Esophagus squamous epithelium (tissue), 5 donors: ENCODE measurements at regions not wholly inside any gene's neighbourhood (a gene's known extent, or its start where the extent isn't known, plus 50 kb on each side); places are given as distances from the start of the nearest gene placed in this dataset.

Source experiments
- DNase-seq: peaks from one replicate; lab custom pipeline; 2025; lab: John Stamatoyannopoulos, UW
- H3K27ac ChIP-seq, 4 donors: fragments of 200-600 bp; sonication (generic); one replicate each; pipeline ENCODE4 v1.5.1; 2016 to 2019; ENCODE audit warnings: mild to moderate bottlenecking in 1 of 4
- H3K27me3 ChIP-seq, 4 donors: fragments of 200-600 bp; sonication (generic); 1 replicate in 3 of 4; 2 replicates in 1 of 4; pipeline versions ENCODE4 v1.5.1 to v1.6.0; 2017 to 2021; ENCODE audit warnings: antibody characterized with exemption in 1 of 4
- H3K36me3 ChIP-seq, 3 donors: fragments of 200-600 bp; sonication (generic); one replicate each; pipeline ENCODE4 v1.5.1; 2016 to 2019
- H3K4me1 ChIP-seq, 3 donors: fragments of 200-600 bp; sonication (generic); one replicate each; pipeline ENCODE4 v1.5.1; 2017 to 2019
- H3K4me3 ChIP-seq, 4 donors: fragments of 200-600 bp; sonication (generic); 1 replicate in 3 of 4; 2 replicates in 1 of 4; pipeline ENCODE4 v1.5.1; 2016 to 2019; ENCODE audit warnings: mild to moderate bottlenecking in 2 of 4, moderate library complexity in 1 of 4
- H3K9me3 ChIP-seq, 3 donors: fragments of 200-600 bp; sonication (generic); one replicate each; pipeline ENCODE4 v1.5.1; 2016 to 2019
- CTCF ChIP-seq, 6 experiments: fragments of 450-650 bp in 4 of 6; fragments of 200-600 bp in 2 of 6; sonication (generic) in 2 of 6; IDR thresholded peaks; one replicate each; pipeline ENCODE4 v1.5.1; 2016 to 2019; ENCODE audit warnings: antibody characterized with exemption in 6 of 6, mild to moderate bottlenecking in 4 of 6, moderate library complexity in 4 of 6
- POLR2A ChIP-seq, 4 donors: fragments of 450-650 bp; IDR thresholded peaks; one replicate each; pipeline ENCODE4 v1.6.1; 2017; ENCODE audit warnings: antibody characterized with exemption in 4 of 4, mild to moderate bottlenecking in 4 of 4, moderate library complexity in 3 of 4
- WGBS, 2 donors: methylation state at CpG; one replicate each; pipeline ENCODE4 v1.1.5; 2018; 5-methylcytosine and 5-hydroxymethylcytosine counted together
- intact Hi-C: fragments of 100-400 bp; cut with DNase I; formaldehyde crosslinking; loops from one replicate; pipeline ENCODE4 v1.15.0; 2022
- donor health status: DM: yes; HTN: yes; CAD: no.

- no peaks in the 10 kb centered on the region for H3K4me1 ChIP-seq
- H3K4me3 ChIP-seq, result no peak overlapping the region
- H3K36me3 ChIP-seq, result no peaks in the 10 kb centered on the region
- no peak for TF ChIP-seq CTCF (IDR thresholded peaks at IDR 0.05)
- TF ChIP-seq POLR2A (IDR thresholded peaks at IDR 0.05), result no peak
- 67 to 79% methylated on average over 2 of the region's 2 CpGs for whole genome bisulfite sequencing, 2 donors
- no peak for DNase-seq
- H3K9me3 ChIP-seq, result no peaks in the 10 kb centered on the region
- intact Hi-C loops, result no loop called here
- peaks cover 0 to 22% (median 0%) of the 10 kb centered on the region in 4 donors for H3K27me3 ChIP-seq
- no peak overlapping the region for H3K27ac ChIP-seq
Observed at GRCh38 chr17:65441053-65441605, 120.3 kb downstream of the AXIN2 start.

DNA sequence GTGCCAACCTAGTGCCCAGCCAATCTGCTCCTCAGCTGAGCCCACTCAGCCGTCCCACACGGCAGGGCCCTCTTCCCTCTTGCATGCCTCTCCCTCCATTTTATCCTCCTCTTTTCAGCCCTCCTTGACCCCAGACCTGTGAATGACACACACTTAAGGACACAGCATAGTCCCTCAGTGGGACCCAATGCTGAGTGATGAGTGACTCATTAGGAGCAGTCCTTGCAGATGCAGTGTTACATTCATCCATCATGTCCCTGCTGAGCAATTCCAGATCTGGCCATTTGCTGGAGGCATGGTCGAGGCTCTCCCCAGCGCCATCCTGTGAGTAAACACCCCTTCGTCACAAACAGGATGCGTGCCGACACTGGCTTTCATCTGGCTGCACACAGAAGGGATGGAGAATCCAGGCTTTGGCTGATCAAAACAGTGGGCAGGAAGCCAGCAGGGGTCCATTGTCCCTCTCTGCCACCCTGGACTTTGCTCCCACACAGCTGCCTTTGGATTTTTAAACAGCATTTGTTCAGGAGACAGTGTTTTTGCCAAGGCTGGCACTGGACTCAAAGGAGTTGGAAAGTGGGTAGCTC is 122.6 kb downstream of the AXIN2 start:
- no peak overlapping the region for H3K27ac ChIP-seq
- 52 to 59% methylated on average over 5 to 6 of the region's 7 CpGs for WGBS, 2 donors
- TF ChIP-seq CTCF (IDR thresholded peaks at IDR 0.05) (no peak), POLR2A (IDR thresholded peaks at IDR 0.05) (no peak)

DNA sequence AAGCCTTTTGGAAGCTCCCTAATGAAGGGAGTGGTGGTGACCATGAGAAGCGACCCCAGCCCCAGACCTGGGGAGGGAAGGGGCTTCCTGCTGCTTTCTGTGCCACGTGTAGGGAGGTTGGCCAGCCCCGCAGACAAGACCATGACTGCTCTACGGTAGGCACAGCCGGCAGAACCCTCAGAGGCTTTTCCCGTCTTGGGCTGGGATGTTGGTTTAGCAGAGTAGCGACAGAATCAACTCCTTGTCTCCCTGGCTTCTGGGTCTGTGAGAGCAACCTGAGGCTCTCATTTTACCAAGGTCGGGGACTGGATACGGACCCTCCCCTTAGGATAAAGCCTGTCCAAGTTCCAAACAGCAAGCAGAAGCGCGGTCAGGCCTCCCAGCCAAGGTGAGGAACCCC is 123.3 kb downstream of the AXIN2 start:
- Histone ChIP-seq H3K4me3 (no peak overlapping the region), H3K4me1 (no peaks in the 10 kb centered on the region), H3K27me3 (peaks cover 0 to 27% (median 0%) of the 10 kb centered on the region in 4 donors), H3K27ac (no peak overlapping the region), H3K9me3 (peaks cover 0 to 2% (median 0%) of the 10 kb centered on the region in 3 donors), H3K36me3 (no peaks in the 10 kb centered on the region)
- intact Hi-C loops, result no loop called here
- WGBS, 2 donors, result 31 to 68% methylated on average over 3 to 11 of the region's 11 CpGs
- TF ChIP-seq POLR2A (IDR thresholded peaks at IDR 0.05), result no peak
- TF ChIP-seq CTCF (IDR thresholded peaks at IDR 0.05), result no peak
- DNase-seq, result no peak

More for the DNA sequence above, 122.6 kb downstream of the AXIN2 start:
- H3K4me1 ChIP-seq, result no peaks in the 10 kb centered on the region
- H3K27me3 ChIP-seq, result peaks cover 0 to 27% (median 0%) of the 10 kb centered on the region in 4 donors
- H3K9me3 ChIP-seq, result no peaks in the 10 kb centered on the region
- H3K4me3 ChIP-seq, result no peak overlapping the region
- intact Hi-C loops, result no loop called here
- H3K36me3 ChIP-seq, result no peaks in the 10 kb centered on the region
- DNase-seq, result no peak

GRCh38 chr17:65436871-65437270 is 124.6 kb downstream of the AXIN2 start:
- peaks cover 0 to 27% (median 0%) of the 10 kb centered on the region in 4 donors for H3K27me3 ChIP-seq
- H3K27ac ChIP-seq, result no peak overlapping the region
- no peak overlapping the region for H3K4me3 ChIP-seq
- TF ChIP-seq CTCF (IDR thresholded peaks at IDR 0.05), result no peak
- TF ChIP-seq POLR2A (IDR thresholded peaks at IDR 0.05), result no peak
- no peaks in the 10 kb centered on the region for H3K36me3 ChIP-seq
- peaks cover 0 to 8% (median 0%) of the 10 kb centered on the region in 3 donors for H3K9me3 ChIP-seq
- intact Hi-C loops, result no loop called here
- WGBS, 2 donors, result 69% methylated on average over 9 to 10 of the region's 10 CpGs
- no peak for DNase-seq
- H3K4me1 ChIP-seq, result no peaks in the 10 kb centered on the region

DNA sequence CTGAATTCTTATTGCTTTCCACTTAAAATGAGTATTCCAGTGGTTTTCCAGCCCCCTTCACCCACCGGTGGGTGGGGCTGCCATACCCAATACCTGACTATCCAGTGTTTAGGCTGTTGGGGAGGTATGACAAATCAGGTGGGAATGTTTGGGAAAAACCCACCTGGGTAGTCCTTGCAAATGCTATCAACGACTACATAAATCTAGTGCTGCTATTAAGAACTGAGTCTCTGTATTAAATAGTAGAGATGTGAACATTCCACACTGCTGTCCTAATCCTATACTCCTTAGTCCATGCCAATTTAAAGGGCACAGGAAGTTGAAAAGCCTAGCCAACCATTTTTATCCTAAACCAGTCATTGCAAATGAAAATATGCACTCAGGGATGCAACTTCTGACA is 126.6 kb downstream of the AXIN2 start:
- Histone ChIP-seq H3K27ac (no peak overlapping the region), H3K9me3 (peaks cover 0 to 8% (median 0%) of the 10 kb centered on the region in 3 donors), H3K27me3 (peaks cover 0 to 27% (median 0%) of the 10 kb centered on the region in 4 donors), H3K4me1 (no peaks in the 10 kb centered on the region), H3K4me3 (no peak overlapping the region), H3K36me3 (no peaks in the 10 kb centered on the region)
- TF ChIP-seq CTCF (IDR thresholded peaks at IDR 0.05), result no peak
- no peak for TF ChIP-seq POLR2A (IDR thresholded peaks at IDR 0.05)
- intact Hi-C loops, result no loop called here
- DNase-seq, result no peak
- 57 to 84% methylated on average over 2 of the region's 2 CpGs for WGBS, 2 donors
